HG02981 (cell line): ENCODE measurements at regions not wholly inside any gene's neighbourhood (a gene's known extent, or its start where the extent isn't known, plus 50 kb on each side); places are given as distances from the start of the nearest gene placed in this dataset.

ENCODE experiments used
- ATAC-seq: cut with Tn5 transposase; IDR thresholded peaks from one replicate; pipeline ENCODE4 v1.9.1; 2021; ENCODE audit warnings: mild to moderate bottlenecking, moderate library complexity; ENCODE audit not compliant: unreplicated experiment

DNA sequence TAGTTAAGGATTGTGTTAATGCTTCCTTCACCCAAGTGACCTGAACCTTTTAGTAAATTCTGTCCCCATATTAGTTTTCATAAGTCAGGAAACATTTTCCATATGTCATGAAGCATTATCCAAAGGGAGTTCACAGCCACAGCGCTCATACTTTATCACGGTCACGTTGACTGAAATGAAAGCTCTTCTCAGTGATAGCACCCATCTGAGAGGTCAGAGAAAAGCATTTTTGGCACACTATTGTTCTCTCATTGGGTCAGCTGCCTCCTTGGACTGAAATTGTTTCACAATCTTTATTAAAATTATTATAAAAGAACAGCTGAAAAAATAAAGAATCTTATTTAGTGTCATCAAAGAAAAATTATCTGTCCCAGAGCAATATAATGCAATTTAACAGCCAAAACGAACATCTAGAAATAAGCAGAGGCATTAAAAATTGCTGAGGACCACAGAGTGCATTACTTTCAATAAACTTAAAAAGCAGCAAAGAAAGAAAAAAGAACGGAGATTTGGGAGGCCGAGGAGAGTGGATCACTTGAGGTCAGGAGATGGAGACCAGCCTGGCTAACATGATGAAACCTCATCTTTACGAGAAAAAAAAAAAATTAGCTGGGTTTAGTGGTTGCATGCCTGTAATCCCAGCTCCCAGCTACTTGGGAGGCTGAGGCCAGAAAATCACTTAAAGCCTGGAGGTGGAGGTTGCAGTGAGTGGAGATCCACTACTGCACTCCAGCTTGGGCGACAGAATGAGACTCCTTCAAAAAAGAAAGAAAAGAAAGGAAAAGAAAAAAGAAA is 680.8 kb upstream of the FAM241A start:
- ATAC-seq = no peak

DNA sequence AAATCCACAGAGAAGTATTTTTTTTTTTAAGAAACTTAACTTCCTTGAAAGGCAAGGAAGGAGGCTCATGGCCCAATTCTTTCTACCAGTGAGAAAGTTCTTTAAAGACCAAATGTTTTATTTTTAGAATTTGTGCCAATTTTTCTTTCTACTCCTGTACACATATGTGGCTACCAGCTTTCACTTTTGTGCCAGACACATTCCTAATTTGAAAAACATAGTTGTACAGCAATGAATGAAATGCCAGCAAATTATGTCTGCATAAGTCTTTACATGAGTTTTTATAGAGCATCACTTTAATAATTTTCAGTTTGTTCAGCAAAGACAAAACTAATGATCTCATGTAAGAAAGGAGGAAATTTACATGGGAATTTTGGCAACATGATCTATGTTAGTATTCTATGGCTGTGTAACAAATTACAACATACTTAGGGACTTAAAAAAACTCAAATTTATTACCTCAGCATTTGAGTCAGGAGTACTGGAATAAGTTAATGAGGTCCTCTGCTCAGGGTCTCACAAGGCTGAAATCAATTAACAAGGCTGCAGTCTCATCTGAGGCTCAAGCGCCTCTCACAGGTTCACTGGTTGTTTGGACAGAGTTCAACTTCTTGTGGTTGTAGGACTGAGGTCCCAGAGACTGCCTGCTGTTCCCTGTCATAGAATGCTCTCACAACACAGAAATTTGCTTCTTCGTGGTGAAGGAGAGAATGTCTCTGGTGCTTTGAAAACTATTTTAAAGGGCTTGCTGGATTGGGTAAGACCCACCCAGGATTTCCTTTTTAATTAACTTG is 678.2 kb upstream of the FAM241A start:
- no peak for ATAC-seq

DNA sequence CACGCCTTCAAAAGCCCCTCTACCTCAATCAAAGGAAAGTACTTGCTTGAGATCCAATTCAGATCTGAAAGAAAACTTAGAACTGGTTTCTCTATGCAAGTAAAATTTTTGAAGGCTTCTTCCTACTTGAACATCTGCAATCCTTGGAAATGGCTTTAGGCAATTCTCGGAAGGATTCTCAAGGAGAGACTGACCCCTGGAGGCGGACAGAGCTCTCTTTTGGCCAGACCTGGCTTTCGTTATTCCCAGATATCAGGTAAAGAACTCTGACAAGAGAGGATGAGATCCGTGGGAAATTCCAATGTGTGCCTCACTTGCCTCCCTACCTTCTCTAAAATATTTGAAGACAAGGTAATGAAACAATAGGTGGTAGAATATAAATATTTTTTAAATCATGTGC is 670.3 kb upstream of the FAM241A start:
- ATAC-seq = no peak

DNA sequence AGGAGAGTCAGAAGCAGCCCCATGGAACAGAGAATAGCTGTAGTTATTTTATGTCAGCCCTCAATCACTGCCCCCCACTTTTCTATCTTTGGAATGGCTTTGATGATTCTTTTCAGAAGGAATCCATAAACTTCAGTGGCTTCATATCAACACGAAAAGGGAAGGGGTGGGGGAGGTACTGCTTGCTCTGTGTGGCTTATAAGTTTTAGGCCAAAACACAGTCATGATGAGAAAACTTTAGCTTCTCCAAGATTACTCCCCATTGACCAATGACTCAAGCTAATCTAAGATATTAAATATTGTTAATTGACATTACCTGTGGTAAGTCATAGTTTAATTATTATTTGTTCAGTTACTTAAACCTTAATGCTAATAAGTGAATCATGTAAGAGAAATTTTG is 669.6 kb upstream of the FAM241A start:
- ATAC-seq = no peak

DNA sequence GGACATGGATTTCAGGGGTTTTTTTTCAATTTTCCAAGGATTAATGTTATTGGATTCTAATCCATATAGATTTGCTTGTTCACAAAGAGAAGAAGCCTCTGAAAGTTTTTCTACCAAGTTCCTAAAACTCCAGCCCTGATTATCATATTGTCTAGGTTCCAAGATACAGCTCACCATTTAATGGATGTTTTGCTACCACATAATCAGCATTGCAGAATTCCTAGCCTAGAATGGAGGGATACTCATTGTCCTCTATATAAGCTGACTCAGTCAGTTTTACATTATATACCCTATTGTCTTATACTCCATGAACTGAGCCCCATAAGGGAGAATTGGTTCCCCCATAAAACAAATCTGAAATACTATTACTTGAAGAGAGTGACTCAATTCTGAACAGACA is 664.7 kb upstream of the FAM241A start:
- no peak for ATAC-seq

DNA sequence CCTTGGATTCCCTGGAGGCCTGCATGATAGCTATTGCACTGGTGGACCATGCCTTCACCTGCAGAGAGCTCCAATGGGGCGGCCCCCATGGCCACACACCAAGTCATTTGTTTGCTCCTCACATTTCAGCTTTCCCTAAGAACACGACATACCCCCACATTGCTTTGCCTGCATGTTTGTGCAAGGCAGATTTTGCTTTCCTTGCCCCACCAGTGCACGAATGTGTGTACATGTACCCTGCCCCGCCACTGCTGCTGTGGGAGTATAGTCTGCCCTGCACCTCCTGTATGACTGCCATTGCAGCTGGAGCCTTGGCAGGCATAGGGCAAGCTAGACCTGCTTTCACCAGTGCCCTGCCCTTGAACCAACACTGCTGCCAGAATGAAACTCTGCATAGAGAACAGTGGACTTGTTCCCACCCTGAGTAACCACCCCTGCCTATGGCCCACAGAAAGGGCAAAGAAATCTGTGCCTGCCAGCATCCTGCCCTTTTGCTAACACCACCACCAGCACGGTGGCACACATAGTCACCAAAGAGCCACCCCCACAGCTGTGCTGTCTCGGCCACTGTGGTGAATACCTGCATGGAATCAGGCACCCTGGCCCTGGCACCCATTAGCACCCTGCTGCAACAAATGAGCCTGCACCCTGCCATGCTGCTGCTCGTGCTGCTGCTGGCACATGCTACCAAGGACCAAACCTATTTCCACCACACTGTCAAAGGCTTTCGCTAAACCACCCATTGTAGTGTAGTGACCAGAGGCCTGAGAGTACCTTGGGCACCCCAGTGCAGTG is 661.7 kb upstream of the FAM241A start:
- ATAC-seq = no peak

DNA sequence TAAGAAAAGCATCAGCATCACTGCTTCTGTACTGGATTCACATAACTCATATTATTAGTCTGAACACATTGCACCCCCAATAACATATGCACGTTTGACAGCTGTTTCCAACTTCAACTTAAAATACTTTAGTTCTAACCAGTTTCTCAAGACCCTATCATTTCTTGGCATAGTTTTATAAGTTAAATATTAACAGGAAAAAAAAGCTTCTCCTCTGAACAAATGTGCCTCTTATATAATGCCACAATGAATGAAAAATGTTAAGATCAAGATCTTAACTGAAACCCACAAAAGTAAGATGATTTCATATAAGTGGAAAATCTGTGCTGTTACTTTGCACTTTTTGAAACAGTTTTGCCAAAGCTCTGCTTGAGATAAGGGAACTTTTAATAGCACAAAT is 652.8 kb upstream of the FAM241A start:
- ATAC-seq = no peak

DNA sequence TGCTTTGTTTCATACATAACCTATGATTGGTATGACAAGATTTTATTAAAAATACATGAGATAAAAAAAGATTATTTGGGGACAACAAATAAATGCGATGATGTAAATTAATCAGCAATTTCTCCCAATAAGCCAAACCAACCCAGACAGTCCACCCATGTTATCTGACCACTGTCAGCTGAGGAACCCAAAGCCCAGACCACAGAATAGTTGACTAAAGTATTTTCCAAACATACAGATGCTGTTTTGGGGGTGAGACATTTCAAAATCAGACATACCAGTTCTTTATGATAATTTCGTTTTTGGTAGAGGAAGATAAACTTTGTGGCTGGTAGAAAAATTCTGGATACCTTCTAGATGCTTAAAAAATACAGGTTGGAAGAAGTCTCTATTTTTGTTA is 650.8 kb upstream of the FAM241A start:
- no peak for ATAC-seq

DNA sequence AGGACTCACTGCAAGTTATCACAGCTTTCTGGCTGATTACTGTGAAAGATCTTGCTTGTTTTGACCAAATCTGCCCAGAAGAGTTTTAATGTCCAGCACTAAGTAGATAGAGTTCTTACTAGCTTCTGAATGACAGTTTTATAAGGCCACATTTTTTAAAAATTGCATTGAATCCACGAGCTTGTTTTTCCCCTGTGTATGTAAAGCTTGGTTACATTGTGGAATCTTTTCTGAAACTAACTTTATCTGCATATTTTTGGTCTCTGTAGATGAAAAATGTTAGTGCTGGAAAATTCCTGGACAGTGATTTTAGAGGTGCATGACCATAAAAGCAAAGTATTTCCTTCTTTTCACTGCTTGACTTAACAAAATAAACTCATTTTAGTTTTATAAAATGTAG is 650.3 kb upstream of the FAM241A start:
- no peak for ATAC-seq

DNA sequence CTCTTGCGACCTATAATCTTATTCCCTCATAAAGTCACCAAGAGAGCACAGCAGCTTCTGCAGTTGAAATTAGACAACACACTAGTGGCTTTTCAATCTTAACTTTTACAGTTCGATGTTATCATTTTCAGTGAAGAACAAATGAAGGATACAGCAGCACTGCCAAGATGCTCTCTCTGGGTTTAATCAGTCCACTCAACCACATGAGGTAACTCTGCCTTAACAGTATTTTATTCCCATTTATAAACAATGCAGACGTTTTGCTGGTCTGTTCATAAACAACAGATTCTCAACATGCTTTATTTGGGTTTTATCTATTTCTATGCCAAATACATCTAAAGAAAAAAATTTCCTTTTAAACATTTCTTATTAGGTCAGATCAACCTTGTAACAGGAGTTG is 646.0 kb upstream of the FAM241A start:
- no peak for ATAC-seq

DNA sequence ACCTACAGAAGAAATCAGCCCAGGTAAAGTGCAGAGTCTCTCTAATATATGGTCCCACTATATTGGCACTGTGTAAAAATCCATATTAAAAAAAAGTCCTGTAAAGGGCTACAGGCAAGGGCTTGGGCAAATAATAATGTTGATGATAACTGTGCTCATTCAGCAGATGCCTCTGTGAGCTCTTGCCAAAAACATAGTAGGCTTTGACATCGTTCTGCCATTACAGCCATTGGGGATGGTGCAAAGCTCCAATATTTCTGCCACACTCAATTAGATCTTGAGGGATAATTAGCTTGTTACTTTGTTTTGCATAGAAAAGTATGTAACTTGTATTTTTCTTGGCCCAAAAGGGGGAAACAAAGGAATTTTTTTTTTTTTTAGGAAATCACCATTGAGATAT is 645.5 kb upstream of the FAM241A start:
- ATAC-seq = no peak

DNA sequence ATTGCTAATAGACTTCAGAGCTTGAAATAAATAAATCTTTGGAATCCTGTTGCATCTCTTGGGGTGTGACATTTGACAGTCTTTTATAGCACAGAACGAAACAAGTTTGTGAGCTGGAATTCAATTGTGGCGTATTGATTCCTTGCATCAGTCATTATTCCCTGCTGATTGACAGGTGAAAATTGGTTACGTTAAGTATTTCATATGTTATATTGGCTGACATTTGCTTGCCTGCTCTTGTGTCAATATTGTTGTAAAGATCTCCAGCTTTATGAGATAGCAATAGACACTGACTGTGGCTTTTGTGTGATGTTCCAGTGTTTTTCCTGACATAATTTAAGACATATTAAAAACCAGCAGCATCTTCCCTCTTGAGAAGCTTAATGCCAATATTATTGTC is 644.4 kb upstream of the FAM241A start:
- ATAC-seq = no peak

DNA sequence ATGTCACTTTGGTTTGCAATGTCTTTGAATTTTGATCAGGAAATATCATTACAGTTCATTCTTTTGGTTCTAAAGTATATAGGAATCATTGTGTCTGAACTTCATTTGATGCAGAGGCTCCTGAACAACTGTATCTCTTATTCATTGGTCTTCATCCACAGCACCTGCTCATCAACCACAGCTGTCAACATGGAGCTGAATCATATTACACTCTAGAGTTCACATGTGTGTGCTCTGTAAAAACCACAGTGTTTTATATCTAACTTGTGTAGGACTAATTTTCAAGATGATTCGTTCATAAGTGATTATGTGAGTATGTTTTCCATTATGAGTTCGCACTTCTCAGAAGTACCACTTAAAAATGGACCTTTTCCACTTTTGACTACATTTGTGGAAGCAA is 643.3 kb upstream of the FAM241A start:
- no peak for ATAC-seq

DNA sequence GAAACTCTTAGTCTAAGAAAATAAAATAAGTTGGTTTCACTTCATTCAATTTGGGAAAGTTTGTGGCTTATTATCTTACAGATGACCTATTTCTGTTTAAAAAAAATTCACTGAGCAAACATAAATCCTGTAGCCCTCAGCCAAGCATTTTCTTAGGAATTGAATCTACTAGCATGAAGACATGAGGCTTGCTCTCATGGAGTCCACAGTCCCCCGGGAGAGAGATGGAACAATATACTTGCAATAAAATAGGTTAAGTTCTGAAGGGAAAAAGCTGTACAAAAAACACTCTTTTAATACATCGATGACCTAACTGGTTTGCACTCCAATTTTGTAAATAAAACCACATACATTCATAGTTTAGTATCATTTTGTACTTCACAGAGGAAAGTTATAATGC is 642.6 kb upstream of the FAM241A start:
- no peak for ATAC-seq

DNA sequence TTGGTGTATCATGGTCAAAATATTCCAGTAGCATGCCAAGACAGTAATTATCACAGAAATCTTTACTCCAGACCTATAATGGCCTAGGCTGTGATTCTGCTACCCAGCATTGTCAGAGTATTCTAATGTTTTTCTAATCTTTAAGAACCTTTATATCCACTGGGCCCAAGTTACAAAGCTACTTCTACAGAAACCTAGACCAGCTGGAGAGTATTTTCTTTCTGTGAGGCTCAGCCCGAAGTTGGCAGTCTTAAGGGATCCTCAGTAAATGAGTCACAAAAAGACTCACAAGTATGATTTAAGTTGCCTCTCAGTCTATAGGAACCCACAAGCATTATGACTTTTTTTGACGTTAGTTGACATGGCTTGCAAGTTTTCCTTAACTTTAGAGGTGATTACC is 638.5 kb upstream of the FAM241A start:
- no peak for ATAC-seq

DNA sequence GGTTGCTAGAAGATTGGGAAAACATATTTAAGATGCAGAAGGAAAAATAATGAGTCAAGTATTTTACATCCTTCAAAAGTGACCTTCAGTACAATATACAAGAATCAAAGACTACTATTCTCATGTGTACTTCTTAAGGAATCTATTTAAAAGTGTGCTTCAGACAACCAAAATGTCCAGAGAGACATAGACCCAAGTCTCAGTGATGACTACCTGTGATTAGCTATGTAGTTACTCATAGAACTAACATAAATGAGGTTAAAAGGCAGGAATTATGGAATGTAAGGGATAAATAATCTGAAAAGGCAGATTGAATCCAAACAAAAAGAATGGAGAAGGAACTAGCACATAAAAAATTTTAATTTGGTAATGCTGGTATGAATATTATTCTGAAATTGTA is 634.7 kb upstream of the FAM241A start:
- no peak for ATAC-seq

DNA sequence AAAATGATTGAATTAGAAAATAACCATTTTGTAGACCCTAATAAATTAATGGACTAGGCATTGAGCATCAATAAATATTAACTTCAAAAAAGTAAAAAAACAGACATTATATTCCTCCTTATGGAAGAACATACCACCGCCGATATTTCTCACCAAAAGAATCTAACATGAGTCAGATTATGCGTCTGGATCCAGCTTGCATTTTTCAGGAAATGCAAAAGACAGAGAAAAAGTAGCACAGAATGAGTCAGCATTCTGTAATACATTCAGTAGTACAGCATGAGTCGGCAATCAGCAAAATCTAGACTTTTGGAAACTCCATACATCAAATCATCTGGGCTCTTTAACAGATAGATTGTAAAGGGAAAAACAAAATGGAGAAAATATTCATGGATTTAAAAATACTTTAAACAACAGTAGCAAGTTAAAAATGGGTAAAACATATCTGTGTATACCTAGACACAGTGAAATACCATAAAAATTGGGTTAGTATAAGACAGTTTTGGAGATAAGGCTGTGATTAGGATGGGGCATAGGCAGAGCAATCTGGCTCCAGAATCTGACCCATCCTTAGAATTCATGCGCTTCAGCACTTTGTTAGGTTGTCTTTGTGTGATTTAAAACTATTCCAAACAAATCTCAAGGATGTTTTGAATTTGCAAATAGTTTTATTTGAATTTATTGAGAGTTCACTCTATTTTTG is 633.0 kb upstream of the FAM241A start:
- ATAC-seq = no peak

DNA sequence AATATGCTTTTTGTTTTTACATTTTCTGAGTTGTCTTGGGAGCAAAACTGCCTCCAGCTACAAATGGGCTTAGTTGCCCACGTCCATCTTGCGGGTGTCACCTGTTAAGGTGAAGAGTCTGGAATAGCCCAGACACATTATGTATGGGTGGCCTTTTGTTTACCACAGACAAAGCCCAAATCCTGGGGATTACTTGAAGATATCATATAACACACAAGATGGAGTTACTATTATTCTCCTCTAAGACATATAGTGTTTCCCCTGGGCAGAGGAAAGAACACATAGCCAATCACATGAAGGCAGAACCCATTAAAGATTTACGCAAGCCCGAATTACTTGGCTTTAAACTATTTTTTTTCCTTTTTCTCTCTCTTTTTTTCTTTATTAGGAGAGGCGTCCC is 625.6 kb upstream of the FAM241A start:
- no peak for ATAC-seq

DNA sequence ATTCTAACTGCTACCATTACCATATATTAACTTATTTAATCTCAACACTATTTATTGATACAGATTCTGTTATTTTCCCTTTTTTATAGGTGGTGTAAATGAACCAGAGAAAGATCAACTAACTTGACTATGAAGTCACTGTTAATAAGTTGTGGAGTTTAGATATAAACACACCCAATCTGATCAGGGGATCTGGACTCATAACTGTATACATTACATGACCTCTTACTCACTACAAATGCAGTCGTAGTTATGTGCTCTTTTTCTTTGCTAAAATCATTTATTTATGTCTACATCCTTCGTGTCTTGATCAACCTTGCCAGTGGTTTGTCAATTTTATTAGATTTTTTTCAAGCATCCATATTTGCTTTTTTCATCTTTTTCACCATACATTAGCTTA is 614.8 kb upstream of the FAM241A start:
- no peak for ATAC-seq

DNA sequence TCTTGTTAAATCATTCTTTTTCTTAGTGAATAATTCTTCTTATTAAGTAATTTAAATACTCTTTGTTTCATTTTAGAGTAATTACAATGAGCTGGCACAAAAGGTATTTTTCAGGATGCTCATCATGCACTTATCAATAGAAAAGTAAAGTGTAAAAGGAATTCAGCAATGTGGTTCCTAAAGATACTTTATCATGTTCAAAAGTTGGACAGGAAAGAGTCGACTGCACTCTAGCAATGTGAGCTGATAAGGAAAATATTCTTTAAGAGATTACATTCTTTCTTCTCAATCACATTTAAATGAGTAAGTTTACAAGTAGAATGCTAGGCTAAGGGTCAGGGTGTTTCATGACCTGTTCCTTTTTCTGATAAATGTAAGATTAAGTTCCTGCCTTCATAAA is 609.5 kb upstream of the FAM241A start:
- ATAC-seq = no peak

DNA sequence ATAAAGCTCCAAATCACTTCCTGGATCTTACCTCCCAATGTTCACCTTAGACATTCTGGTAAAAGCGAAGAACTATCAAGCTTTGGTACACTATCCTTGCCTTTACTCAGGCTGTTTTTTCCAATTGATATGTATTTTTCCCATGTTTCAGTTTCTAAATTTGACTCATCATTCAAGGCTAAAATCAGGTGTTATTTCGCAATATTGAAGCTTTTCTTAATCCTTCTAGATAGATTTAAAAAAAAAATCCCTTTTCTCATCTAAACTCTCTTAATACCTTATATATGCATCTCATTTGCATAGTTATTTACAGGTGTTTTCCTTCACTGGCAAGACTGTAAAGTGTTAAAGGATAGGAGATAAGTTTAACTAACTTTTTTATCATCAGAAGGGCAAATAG is 608.1 kb upstream of the FAM241A start:
- no peak for ATAC-seq
